Nephron (organoid): ENCODE measurements at regions not wholly inside any gene's neighbourhood (a gene's known extent, or its start where the extent isn't known, plus 50 kb on each side); places are given as distances from the start of the nearest gene placed in this dataset.
A peak's percentile ranks its signal among the peaks of the same experiment; 100 is the strongest.
"Not testable (repeated sequence)": the region's sequence is repeated elsewhere in the genome, so short reads cannot be mapped to it uniquely, and the experiment has no call there.

Source experiments
- H3K27ac Mint-ChIP-seq, 3 experiments: 2 replicates each; pipeline ENCODE4 v1.8.0; 2020; ENCODE audit warnings: mixed read lengths in 3 of 3, mild to moderate bottlenecking in 2 of 3, moderate library complexity in 1 of 3
- H3K27me3 Mint-ChIP-seq: 2 replicates; pipeline ENCODE4 v1.8.0; 2021; ENCODE audit warnings: low read depth, mild to moderate bottlenecking, moderate library complexity, mixed read lengths
- H3K36me3 Mint-ChIP-seq: 2 replicates; pipeline ENCODE4 v1.8.0; 2020; ENCODE audit warnings: low read depth, mixed read lengths
- H3K4me1 Mint-ChIP-seq: 2 replicates; pipeline ENCODE4 v1.8.0; 2020; ENCODE audit warnings: mixed read lengths
- H3K4me3 Mint-ChIP-seq, 3 experiments: 2 replicates each; pipeline ENCODE4 v1.8.0; 2020; ENCODE audit warnings: mild to moderate bottlenecking in 3 of 3, mixed read lengths in 3 of 3, moderate library complexity in 2 of 3
- H3K9me3 Mint-ChIP-seq: 2 replicates; pipeline ENCODE4 v1.8.0; 2020; ENCODE audit warnings: mixed read lengths
- CTCF ChIP-seq, 3 experiments: fragments of 200-600 bp; sonication (generic); IDR thresholded peaks; one replicate each; pipeline ENCODE4 v1.5.0; 2021; ENCODE audit warnings: antibody characterized with exemption in 3 of 3; ENCODE audit not compliant: unreplicated experiment in 3 of 3

- no peak for TF ChIP-seq CTCF (IDR thresholded peaks at IDR 0.05; ENCODE audit: unreplicated experiment in 3 of 3)
- Mint-ChIP-seq H3K9me3 (peaks cover 3% of the 10 kb centered on the region), H3K27me3 (peaks cover 27% of the 10 kb centered on the region), H3K27ac (peak overlapping the region in 1 of 3 experiments; percentile 86), H3K36me3 (no peaks in the 10 kb centered on the region), H3K4me1 (peaks cover 64% of the 10 kb centered on the region), H3K4me3 (no peak overlapping the region)
These were observed 455.9 kb upstream of the RUNX1 start for GRCh38 chr21:35504951-35505466.

DNA sequence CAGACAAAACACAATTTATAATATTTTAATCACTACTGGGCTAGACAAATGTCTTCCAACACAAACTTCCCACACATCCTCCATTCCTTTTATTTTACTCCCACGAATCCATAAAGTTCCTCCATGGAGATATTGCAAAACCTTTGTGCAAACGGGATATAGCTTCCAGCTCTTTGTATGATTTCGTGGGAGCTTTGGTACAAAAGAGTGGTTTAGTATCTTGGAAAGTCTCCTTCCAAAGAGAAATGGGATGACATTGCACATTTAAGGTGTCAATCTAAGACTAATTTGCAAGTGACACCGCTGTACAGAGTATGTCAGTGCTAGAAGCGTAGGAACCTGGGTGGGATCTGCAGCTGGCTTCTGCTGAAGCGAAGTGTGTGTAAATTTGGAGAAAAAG, 455.2 kb upstream of the RUNX1 start:
- H3K27me3 Mint-ChIP-seq, result peaks cover 20% of the 10 kb centered on the region
- H3K27ac Mint-ChIP-seq, result peak overlapping the region in 2 of 3 experiments; percentile 28 to 86
- peak overlapping the region in 1 of 3 experiments; percentile 13 for H3K4me3 Mint-ChIP-seq
- no peaks in the 10 kb centered on the region for H3K36me3 Mint-ChIP-seq
- H3K9me3 Mint-ChIP-seq, result peaks cover 7% of the 10 kb centered on the region
- no peak for TF ChIP-seq CTCF (IDR thresholded peaks at IDR 0.05; ENCODE audit: unreplicated experiment in 3 of 3)
- peaks cover 64% of the 10 kb centered on the region for H3K4me1 Mint-ChIP-seq

- H3K4me1 Mint-ChIP-seq, result peaks cover 59% of the 10 kb centered on the region
- H3K36me3 Mint-ChIP-seq, result no peaks in the 10 kb centered on the region
- H3K27ac Mint-ChIP-seq, result peak overlapping the region; percentile 24 to 86 (median 28)
- H3K27me3 Mint-ChIP-seq, result peaks cover 14% of the 10 kb centered on the region
- H3K9me3 Mint-ChIP-seq, result peaks cover 7% of the 10 kb centered on the region
- peak overlapping the region in 1 of 3 experiments; percentile 13 for H3K4me3 Mint-ChIP-seq
- TF ChIP-seq CTCF (IDR thresholded peaks at IDR 0.05; ENCODE audit: unreplicated experiment in 3 of 3), result no peak
These were observed 454.6 kb upstream of the RUNX1 start for GRCh38 chr21:35503671-35504070.

DNA sequence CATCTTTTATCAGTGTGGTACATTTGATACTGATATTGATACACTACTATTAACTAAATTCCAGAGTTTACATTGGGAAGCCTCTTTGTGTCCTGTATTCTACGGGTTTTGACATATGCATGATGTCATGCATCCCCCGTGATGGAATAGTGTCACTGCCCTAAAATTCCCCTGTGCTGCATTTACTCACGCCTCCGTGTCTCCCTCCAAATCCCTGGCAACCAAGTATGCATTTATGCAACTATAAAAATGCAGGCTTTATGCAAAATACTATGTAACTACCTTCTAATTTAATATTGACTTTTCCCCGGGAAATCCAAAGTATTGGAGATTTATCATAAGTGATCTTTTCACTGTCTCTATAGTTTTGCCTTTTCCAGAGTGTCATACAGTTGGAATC, 453.7 kb upstream of the RUNX1 start:
- H3K27ac Mint-ChIP-seq, result peak overlapping the region in 1 of 3 experiments; percentile 86
- H3K36me3 Mint-ChIP-seq, result no peaks in the 10 kb centered on the region
- peaks cover 59% of the 10 kb centered on the region for H3K4me1 Mint-ChIP-seq
- no peak for TF ChIP-seq CTCF (IDR thresholded peaks at IDR 0.05; ENCODE audit: unreplicated experiment in 3 of 3)
- H3K27me3 Mint-ChIP-seq, result peaks cover 8% of the 10 kb centered on the region
- H3K9me3 Mint-ChIP-seq, result peaks cover 7% of the 10 kb centered on the region
- H3K4me3 Mint-ChIP-seq, result no peak overlapping the region

- not testable (repeated sequence) for H3K4me3 Mint-ChIP-seq, H3K9me3 Mint-ChIP-seq, H3K36me3 Mint-ChIP-seq, H3K27me3 Mint-ChIP-seq, H3K27ac Mint-ChIP-seq
- H3K4me1 Mint-ChIP-seq, result peaks cover 11% of the 10 kb centered on the region
These were observed 448.4 kb upstream of the RUNX1 start for GRCh38 chr21:35497522-35497921.

- no peak for TF ChIP-seq CTCF (IDR thresholded peaks at IDR 0.05; ENCODE audit: unreplicated experiment in 3 of 3)
- Mint-ChIP-seq H3K27me3 (peaks cover 20% of the 10 kb centered on the region), H3K4me1 (no peaks in the 10 kb centered on the region), H3K27ac (no peak overlapping the region), H3K9me3 (peaks cover 2% of the 10 kb centered on the region), H3K36me3 (no peaks in the 10 kb centered on the region), H3K4me3 (no peak overlapping the region)
These were observed 443.0 kb upstream of the RUNX1 start for GRCh38 chr21:35491920-35492678.
